ENCODE measurements at regions not wholly inside any gene's neighbourhood (a gene's known extent, or its start where the extent isn't known, plus 50 kb on each side); places are given as distances from the start of the nearest gene placed in this dataset.

- TF ChIP-seq, protein P1, sequence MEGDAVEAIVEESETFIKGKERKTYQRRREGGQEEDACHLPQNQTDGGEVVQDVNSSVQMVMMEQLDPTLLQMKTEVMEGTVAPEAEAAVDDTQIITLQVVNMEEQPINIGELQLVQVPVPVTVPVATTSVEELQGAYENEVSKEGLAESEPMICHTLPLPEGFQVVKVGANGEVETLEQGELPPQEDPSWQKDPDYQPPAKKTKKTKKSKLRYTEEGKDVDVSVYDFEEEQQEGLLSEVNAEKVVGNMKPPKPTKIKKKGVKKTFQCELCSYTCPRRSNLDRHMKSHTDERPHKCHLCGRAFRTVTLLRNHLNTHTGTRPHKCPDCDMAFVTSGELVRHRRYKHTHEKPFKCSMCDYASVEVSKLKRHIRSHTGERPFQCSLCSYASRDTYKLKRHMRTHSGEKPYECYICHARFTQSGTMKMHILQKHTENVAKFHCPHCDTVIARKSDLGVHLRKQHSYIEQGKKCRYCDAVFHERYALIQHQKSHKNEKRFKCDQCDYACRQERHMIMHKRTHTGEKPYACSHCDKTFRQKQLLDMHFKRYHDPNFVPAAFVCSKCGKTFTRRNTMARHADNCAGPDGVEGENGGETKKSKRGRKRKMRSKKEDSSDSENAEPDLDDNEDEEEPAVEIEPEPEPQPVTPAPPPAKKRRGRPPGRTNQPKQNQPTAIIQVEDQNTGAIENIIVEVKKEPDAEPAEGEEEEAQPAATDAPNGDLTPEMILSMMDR (IDR thresholded peaks at IDR 0.05), result no peak
- TF ChIP-seq POLR2A (IDR thresholded peaks at IDR 0.05), result no peak
Measured at GRCh38 chr6:121717686-121718085, 282.2 kb downstream of the GJA1 start.

Data from tibial nerve (tissue), 3 donors.